GM19239 (cell line): ENCODE measurements at regions not wholly inside any gene's neighbourhood (a gene's known extent, or its start where the extent isn't known, plus 50 kb on each side); places are given as distances from the start of the nearest gene placed in this dataset.

Source experiments
- DNase-seq: peaks from one replicate; pipeline ENCODE4 v3.0.0; 2011; ENCODE audit warnings: low spot score; ENCODE audit not compliant: insufficient read length
- FAIRE-seq: peaks from 2 replicates; lab custom pipeline; 2011; peaks lifted over from hg19 to GRCh38; lab: Jason Lieb, UNC

DNA sequence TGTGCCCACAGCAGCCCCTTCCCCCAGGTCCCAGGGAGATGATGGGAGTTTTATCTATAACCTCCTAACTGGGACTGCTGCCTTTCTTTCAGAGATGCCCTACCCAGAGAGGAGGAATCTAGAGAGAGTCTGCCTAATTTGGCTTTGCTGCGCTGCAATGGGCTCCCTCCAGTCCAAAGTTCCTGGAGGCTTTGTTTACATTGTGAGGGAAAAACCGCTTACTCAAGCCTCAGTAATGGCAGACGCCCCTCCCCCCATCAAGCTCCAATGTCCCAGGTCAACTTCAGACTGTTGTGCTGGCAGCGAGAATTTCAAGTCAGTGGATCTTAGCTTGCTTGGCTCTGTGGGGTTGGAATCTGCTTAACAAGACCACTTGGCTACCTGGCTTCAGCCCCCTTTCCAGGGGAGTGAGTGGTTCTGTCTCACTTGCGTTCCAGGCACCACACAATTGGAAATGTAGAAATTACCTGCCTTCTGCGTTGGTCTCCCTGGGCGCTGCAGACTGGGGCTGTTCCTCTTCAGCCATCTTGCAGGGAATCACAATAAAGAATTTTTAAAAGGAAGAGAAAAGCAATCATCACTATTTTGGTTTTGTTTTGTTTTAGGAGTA is 262.5 kb downstream of the FOXG1 start:
- DNase-seq (no peak), FAIRE-seq (no peak)

DNA sequence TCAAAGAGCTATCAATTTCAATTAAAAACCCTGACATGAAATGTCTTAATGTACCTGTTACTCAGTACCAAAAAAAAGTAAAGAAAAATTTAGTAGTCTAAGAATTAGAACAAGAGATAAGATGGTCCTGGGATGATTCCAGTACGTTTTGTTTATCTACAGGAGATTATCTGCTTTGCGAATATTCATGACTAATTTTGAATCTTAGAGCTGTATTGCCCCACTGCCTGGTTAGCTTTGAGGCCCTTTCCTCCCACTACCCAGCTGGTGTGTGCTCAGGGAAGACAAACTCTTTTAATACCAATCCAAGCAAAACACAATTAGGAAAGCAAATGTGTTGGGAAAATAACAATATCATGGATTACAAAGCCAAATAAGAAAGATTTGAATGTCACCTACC is 263.5 kb downstream of the FOXG1 start:
- FAIRE-seq (no peak), DNase-seq (no peak)

DNA sequence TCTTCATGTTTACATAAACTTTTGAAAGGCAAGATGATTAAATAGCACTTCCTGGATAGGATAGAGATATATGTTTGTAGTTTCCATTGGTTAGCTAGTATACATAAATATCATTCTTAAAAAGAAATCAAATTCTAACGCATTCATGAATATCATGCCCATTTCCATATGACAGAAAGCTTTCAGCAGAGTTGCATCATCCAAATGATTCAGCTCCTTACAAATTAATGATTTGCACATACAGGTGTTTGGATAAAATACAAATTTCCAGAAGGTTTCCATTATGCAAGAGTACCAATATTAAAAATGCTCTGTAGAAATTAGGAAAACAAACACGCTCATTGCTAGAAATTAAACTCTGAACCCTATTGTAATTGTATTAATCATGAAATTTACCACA is 264.4 kb downstream of the FOXG1 start:
- no peak for FAIRE-seq
- DNase-seq = no peak

DNA sequence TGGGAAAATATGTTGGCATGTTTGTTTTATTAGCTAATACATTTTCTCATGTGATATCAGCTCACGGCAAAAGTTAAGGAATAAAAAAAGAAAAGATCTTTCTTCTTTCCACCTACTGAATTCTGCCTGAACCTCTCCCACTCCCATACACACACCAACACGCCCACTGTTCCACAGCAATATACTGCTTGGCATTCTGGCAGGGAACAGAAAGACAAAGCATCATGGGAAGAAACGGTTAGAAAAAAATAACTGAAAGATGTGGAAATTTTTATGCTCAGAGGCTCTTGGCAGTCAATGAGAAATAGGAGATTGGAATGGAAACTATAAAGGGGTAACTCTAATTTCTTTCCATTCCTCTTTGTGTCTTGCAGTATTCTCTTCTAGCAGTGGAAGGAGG is 268.5 kb downstream of the FOXG1 start:
- FAIRE-seq (no peak), DNase-seq (no peak)

DNA sequence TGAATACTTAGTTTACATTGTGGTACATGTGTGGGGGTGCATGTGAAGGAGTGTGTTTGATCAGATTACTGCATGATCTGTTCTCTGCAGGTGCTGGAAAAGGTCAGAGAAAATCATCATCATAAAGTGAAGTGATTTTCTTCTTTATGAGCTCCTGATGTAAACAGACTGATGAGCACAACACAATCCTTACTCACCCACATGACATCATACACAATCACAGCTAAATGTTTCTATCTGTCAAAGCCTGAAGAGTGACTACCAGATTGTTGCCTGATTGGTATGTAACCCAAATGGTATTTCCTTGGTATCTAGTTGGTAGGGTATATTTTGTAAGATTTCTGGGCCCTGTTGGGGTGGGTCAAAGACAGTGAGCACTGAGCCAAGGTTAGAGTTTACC is 270.8 kb downstream of the FOXG1 start:
- FAIRE-seq (no peak), DNase-seq (no peak)

DNA sequence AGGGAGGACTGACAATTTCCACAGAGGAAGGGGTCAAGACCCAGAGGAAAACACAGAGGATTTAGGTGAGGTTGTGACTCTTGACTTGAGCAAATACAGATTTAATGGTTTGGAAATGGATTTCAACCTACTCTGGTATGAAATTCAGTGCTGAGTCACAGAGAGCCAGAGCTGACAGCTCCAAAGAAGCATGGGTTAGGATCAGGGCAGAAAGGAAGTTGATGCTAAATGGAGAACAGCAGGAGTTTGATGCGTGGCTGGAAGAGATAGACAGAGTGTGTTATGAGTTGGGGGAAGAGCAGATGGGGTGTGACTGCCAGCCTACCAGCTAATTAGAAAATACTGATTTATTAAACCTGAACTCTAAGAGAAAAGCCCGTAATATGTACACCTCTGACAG is 272.6 kb downstream of the FOXG1 start:
- no peak for FAIRE-seq
- DNase-seq = no peak

DNA sequence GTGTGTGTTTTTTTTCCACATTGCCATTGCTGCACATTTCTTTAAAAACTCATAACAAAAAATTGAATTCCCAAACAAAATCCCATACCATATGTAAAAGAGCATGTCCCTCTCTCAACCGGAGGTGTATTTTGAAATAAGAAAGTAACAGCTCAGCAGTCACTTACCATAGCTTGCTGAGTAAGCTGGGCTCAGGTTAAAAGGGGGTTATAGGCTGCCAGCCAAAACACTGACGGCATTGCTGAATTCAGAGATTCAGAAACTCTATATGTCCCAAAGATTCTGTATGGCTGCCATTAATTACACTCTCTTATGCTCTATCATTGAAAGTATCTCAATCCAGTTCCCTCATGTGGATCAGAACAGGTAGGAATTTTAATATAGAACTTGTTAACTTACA is 276.0 kb downstream of the FOXG1 start:
- no peak for FAIRE-seq

DNA sequence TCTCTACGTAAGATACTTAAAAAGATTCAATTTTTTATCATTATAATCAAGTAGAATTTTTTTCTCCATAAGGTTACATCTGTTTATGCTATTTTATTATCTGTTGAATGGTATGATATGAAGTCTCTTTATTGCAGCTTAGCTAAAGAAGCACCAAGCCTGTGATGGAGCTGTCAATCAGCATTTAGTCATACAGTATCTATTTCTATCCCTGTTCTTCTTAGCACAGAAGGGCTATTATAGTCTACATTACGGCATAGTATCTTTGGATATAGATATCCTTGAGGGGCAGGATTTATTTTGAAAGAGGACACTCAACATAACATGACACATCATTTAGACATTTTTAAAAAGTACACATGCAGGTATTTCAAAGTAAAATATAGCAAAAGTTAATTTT is 277.1 kb downstream of the FOXG1 start:
- FAIRE-seq (no peak), DNase-seq (no peak)

More for the DNA sequence above, 276.0 kb downstream of the FOXG1 start:
- DNase-seq = no peak

DNA sequence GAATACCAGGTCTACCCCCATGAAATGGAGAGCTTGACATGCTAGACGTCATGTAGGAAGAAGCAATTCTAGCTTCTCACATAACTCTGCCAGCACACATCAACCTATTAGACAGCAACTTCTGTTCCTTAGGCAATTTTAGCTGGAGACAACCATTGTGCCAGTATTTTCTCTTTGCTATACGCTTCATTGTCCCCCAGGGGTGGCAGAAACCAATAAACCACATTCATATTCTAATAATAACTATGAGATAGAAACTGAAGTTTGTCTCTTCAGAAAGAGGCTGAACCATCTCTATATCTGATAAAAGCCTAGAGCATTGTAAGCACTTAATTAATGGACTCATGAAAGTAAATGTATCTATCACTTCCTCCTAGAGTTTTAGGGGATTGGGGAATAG is 278.6 kb downstream of the FOXG1 start:
- DNase-seq = no peak

DNA sequence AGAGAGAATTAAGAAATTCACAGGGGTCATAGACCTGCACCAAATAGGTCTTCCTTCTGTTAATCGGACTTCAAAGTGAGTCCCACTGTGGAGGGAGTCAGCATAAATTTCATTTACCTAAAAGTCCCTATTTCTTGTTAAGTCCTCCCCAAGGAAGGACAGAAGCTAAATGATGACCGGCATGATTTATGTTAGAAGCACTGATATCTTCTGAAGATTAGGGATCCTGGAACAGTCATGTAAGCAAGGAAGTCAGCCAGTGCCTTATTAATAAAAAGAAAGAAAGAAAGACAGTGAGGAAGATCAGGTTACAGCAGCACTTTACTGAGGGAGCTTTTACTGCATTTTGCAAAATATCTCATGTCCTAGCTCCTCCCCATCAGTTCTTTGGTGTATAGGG is 287.5 kb downstream of the FOXG1 start:
- FAIRE-seq (no peak), DNase-seq (no peak)

More for the DNA sequence above, 278.6 kb downstream of the FOXG1 start:
- FAIRE-seq = no peak

DNA sequence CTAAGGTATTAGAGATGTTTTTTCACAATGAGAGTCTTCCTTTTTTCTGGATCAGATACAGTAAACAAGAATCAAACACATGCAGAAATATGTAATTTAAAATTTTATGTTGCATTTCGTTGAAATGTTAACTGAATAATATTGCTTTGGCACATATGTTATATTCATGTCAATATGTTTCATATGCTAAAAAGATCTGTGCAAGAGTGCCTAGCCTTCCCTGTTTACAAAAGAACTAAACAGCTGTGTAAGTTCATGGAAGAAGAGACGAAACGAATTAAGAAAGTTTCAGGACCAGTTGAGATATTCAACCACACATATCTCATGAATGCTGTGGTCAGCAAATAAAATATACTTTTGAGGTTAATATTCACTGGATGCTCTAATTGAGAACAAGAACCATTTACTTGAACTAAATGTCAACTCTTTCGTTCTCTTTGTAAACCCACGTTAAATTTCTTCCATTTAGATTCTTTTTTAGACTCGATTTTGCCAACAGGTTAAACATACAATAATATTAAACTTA is 289.5 kb downstream of the FOXG1 start:
- no peak for DNase-seq
- no peak for FAIRE-seq

DNA sequence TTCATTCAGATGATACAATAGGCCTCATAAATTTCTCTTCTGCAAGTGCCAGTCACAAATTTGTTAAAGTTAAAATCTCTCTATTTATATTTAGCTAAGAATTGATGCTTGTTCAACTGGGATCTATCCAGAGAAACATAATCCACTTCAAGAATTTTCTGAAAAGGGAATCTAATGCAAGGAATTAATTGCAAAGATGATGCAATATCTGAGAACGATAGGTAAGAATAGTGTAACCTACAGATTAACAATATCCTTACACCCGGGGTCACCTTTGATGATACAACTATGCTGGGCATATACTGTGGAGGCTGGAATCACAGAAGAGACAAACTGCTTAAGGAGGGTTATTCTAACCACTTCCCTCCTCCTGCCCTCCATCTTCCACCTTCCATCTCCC is 295.1 kb downstream of the FOXG1 start:
- DNase-seq = no peak
- no peak for FAIRE-seq

DNA sequence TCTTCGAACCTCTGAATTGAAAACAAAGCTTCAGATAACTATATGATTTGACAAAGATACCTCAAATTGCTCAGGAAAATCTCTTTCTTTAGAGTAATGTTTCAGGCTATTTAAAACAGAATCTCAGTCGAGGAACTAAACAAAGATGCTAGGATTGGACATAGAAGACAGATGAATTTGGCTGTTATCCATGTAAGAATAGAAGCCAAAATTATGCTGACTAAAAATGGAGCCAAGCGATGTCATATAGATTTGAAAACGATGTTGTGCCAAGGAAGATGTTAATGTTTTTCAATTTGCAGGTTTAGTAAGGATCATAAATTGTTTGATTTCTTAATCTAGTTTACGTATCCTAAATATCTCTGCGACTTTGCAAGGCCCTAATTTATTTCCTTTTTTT is 295.9 kb downstream of the FOXG1 start:
- no peak for FAIRE-seq
- no peak for DNase-seq

DNA sequence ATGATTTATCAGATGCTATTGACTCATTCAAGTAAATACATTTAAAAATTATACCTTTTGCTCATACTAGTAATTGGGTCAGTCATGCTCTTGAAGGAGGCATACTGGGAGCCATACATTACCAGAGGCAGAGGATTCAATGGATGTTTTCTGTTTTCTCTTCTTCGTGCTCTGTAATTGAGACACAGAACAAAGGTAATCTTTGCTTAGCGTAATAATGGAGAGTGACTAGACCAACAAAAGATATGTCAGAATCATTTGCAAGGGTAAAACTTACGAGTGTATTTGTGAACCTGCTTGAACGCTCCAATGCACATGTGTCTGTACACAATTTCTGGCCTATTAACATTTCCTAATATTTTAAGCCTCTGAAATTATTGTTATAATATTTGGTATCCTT is 296.4 kb downstream of the FOXG1 start:
- FAIRE-seq = no peak

DNA sequence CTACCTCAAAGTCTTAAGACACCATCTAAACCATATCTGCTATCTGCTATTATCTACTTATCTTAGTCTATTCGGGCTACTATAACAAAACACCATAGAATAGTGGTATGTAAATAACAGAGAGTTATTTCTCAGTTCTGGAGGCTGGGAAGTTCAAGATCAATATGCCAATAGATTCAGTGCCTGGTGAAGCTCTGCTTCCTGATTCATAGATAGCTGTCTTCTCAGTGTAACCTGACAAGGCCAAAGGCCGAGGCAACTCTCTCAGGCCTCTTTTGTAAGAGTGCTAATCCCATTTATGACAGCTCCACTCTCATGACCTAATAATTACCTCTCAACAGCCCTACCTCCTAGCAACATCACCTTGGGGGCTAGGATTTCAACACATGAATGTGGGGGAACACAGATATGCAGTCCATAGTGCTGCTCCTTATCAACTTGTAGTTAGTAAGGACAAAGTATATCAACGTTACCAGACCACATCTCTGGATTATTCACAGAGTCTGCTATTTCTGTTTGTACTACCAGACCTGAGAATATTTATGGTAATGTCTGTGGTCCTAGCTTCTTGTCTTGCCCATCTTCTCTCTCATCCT is 297.8 kb downstream of the FOXG1 start:
- no peak for FAIRE-seq
- DNase-seq = no peak

More for the DNA sequence above, 296.4 kb downstream of the FOXG1 start:
- no peak for DNase-seq

DNA sequence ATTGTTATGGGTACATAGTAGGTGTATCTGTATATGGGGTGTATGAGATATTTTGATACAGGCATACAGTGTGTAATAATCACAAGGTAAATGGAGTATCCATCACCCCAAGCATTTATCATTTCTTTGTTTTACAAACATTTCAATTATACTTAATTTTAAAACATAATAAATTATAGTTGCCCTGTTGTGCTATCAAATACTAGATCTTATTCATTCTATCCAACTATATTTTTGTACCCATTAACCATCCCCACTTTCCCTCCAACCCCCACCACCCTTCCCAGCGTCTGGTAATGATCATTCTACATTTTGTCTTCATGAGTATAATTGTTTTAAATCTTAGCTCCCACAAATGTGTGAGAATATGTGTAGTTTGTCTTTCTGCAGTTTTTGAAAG is 302.6 kb downstream of the FOXG1 start:
- no peak for FAIRE-seq
- no peak for DNase-seq

DNA sequence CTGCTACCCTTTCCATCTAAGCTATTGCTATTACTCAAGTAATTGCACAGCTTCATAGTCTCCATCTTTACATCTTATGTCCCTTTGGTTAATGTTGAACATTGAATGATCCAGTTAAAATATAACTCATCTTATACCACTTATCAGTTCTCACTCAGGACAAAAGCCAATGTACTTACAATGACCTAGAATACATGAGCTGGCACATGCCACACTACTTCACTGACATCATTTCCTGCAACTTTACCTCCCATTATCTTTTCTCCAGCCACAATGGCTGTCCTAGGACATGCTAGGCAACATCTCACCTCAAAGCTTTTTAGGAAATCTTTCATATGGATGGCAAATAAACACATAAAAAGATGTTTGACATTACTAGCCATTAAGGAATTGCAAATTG is 309.2 kb downstream of the FOXG1 start:
- FAIRE-seq (no peak), DNase-seq (no peak)

DNA sequence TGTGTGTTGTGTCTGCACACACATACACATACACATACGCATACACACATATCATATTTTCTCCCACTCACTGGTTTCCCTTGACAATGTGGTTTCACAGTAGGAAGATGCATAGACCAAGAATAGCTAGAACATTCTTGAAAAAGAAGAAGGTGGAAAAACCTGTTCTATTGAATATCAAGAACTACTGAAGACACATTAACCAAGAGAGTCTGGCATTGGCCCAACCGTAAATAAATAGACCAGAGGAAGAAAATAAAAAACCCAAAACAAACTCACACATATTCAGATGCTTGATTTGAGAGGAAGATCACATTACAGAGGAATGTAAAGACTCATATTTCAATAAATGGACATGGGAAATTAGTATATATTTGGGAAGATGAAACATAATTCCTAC is 311.3 kb downstream of the FOXG1 start:
- no peak for DNase-seq
- no peak for FAIRE-seq

DNA sequence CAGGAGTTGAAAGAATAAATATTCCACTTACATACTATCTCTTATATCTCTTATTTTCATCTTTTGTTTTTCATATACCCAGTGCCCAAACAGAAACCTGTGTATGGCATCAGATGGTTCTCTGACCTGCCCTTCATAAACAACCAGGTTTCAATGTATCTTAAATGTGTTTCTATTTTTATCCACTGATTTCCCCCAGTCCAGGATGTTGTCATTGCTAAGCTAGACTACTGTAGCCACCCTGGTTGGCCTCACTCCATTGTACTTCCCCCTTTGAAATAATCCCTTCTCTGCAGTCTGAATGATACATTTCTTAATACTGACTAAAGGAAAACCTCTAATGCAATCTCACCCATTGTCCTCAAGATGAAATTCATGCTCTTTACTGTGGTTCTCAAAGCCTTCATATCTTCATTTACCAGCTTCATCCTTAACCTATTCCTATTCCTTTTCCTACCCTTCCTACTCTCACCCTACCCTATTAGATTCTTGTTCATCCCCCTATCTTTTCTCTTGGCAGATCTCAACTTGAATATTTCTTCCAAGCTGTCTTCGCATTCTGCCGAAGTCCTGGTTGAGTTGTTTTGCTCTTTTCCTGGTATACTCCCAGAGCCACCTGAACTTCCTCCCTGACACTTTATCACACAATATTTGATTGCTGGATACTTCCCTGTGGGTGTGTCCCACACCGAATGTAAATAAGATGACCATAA is 312.4 kb downstream of the FOXG1 start:
- no peak for DNase-seq
- FAIRE-seq = no peak

DNA sequence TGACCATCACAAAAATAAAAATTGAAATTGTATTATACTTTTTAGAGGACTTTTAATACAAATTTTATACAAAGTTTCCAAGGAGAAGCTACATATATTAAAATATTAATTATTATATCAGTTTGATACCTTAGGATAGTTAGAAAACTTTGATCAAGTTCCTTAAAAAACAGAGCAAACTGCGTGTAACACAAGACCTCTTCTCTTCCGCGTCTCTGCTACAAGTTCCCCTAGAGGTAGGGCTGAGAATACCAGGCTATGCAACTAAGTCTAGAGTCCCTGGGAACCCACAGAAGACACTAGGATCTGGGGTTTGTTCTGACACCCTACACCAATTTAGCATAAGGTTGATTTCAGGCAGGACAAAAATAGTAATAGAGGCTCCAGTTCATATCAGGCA is 319.0 kb downstream of the FOXG1 start:
- FAIRE-seq (no peak), DNase-seq (no peak)

DNA sequence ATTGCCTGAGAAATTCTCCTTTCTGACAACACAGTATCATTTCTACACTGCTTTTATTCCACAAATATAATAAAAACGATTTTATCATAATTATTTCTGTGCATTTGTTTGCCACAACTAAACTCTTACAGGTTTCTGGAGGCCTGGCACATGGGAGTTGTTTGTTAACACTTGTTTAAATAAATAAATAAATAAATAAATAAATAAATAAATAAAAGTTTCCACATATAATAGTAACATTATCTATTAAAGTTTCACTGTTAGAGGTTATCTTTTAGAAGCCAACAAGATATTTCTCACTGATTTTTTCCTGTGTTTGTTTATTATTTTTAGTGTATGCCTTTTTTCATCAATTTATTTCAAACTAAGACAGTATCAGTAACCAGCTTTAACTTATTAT is 323.3 kb downstream of the FOXG1 start:
- DNase-seq (no peak), FAIRE-seq (no peak)

DNA sequence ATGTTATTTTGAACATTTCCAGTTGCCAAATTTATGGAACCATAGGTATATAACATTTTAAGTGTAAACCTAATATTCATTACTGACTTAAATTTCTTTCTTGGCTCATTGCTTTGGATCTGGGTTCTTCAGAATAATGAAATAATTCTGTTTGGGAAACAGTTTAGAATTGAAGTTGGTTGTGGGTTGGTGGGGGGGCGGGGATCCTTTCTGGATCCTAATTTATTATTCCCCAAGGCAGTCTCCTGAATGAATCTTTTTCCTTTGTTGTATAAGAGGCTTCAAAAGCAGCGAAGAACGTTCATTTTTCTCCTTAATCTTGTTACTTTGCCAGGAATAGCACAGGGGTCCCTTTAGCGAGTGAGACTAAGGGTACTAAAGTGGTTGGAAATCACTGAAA is 325.5 kb downstream of the FOXG1 start:
- DNase-seq (no peak), FAIRE-seq (no peak)
